ENCODE measurements at regions not wholly inside any gene's neighbourhood (a gene's known extent, or its start where the extent isn't known, plus 50 kb on each side); places are given as distances from the start of the nearest gene placed in this dataset.

GRCh38 chr1:47511825-47512224 is 74.0 kb downstream of the FOXD2 start:
- TF ChIP-seq SP1 (IDR thresholded peaks at IDR 0.05) (no peak), ELF4 (IDR thresholded peaks at IDR 0.05) (no peak), FOXK2 (IDR thresholded peaks at IDR 0.05) (no peak)

Data from HEK293T (cell line).